Neural cell (in vitro differentiated cells): ENCODE measurements at regions not wholly inside any gene's neighbourhood (a gene's known extent, or its start where the extent isn't known, plus 50 kb on each side); places are given as distances from the start of the nearest gene placed in this dataset.

Source experiments
- H2AFZ ChIP-seq: fragments of 200-600, 300-800 bp; sonication (generic), shearing (Covaris generic); 2 replicates; pipeline ENCODE4 v1.6.0; 2014; ENCODE audit warnings: low read depth, mild to moderate bottlenecking, antibody characterized with exemption, low read length, moderate library complexity
- H3F3A ChIP-seq: fragments of 200-600 bp; shearing (Covaris generic); 2 replicates; pipeline ENCODE4 v1.6.1; 2016; ENCODE audit warnings: mild to moderate bottlenecking, moderate library complexity, mixed read lengths, antibody characterized with exemption, low read length; ENCODE audit not compliant: insufficient read depth, poor library complexity, severe bottlenecking
- H3K27ac ChIP-seq: fragments of 200-600, 300-800 bp; sonication (generic), shearing (Covaris generic); 2 replicates; pipeline ENCODE4 v1.5.1; 2014; ENCODE audit warnings: mild to moderate bottlenecking, low read length, moderate library complexity
- H3K27me3 ChIP-seq: fragments of 300-800, 200-600 bp; sonication (generic), shearing (Covaris generic); 2 replicates; pipeline ENCODE4 v1.6.0; 2014; ENCODE audit warnings: mild to moderate bottlenecking, low read depth, low read length, moderate library complexity; ENCODE audit not compliant: insufficient read depth
- H3K36me3 ChIP-seq: fragments of 300-800, 200-600 bp; sonication (generic), shearing (Covaris generic); 2 replicates; pipeline ENCODE4 v1.5.1; 2014; ENCODE audit warnings: mild to moderate bottlenecking, antibody characterized with exemption, low read length, moderate library complexity; ENCODE audit not compliant: insufficient read depth
- H3K4me2 ChIP-seq: fragments of 300-800, 200-600 bp; sonication (generic), shearing (Covaris generic); 2 replicates; pipeline ENCODE4 v1.6.0; 2014; ENCODE audit warnings: mild to moderate bottlenecking, low read length
- H3K4me3 ChIP-seq: fragments of 300-800, 200-600 bp; sonication (generic), shearing (Covaris generic); 2 replicates; pipeline ENCODE4 v1.5.1; 2014; ENCODE audit warnings: mild to moderate bottlenecking, low read length, moderate library complexity
- H3K79me2 ChIP-seq: fragments of 200-600 bp; shearing (Covaris generic); replicated peaks from 2 replicates; pipeline ENCODE4 v1.6.0; 2014; ENCODE audit warnings: mild to moderate bottlenecking, low read length, moderate library complexity; ENCODE audit not compliant: insufficient read depth
- H3K9ac ChIP-seq: fragments of 300-800, 200-600 bp; sonication (generic), shearing (Covaris generic); 2 replicates; pipeline ENCODE4 v1.6.1; 2016; ENCODE audit warnings: mild to moderate bottlenecking, low read length, mixed read lengths
- H3K9me2 ChIP-seq: fragments of 200-600 bp; shearing (Covaris generic); 2 replicates; pipeline ENCODE4 v1.6.1; 2016; ENCODE audit warnings: mild to moderate bottlenecking, low read length, mixed read lengths; ENCODE audit not compliant: insufficient read depth
- H3K9me3 ChIP-seq: fragments of 200-600, 300-800 bp; sonication (generic), shearing (Covaris generic); 2 replicates; pipeline ENCODE4 v1.6.1; 2016; ENCODE audit warnings: mild to moderate bottlenecking, mixed run types, low read length, moderate library complexity, mixed read lengths
- H4K20me1 ChIP-seq: fragments of 200-600 bp; shearing (Covaris generic); 2 replicates; pipeline ENCODE4 v1.6.1; 2016; ENCODE audit warnings: mild to moderate bottlenecking, mixed run types; ENCODE audit not compliant: insufficient read depth
- EP300 ChIP-seq: fragments of 450-650 bp; conservative IDR thresholded peaks from 2 replicates; pipeline ENCODE4 v1.6.1; 2014; ENCODE audit warnings: antibody characterized with exemption, mild to moderate bottlenecking, moderate library complexity; ENCODE audit not compliant: poor library complexity, severe bottlenecking
- EZH2 ChIP-seq: fragments of 200-600, 300-800 bp; shearing (Covaris generic), sonication (generic); IDR thresholded peaks from 2 replicates; pipeline ENCODE4 v1.6.1; 2014; ENCODE audit warnings: antibody characterized with exemption, low read length, borderline replicate concordance, mild to moderate bottlenecking; ENCODE audit not compliant: insufficient read depth, poor library complexity, severe bottlenecking
- MXI1 ChIP-seq: fragments of 450-650 bp; conservative IDR thresholded peaks from 2 replicates; pipeline ENCODE4 v1.6.1; 2014; ENCODE audit warnings: antibody characterized with exemption, mild to moderate bottlenecking; ENCODE audit not compliant: poor library complexity, severe bottlenecking
- POLR2AphosphoS5 ChIP-seq: IDR thresholded peaks from 2 replicates; pipeline ENCODE4 v1.6.1; 2012
- RAD21 ChIP-seq: fragments of 450-650 bp; conservative IDR thresholded peaks from 2 replicates; pipeline ENCODE4 v1.6.1; 2014; ENCODE audit warnings: antibody characterized with exemption, mild to moderate bottlenecking, moderate library complexity
- SMC3 ChIP-seq: fragments of 450-650 bp; conservative IDR thresholded peaks from 2 replicates; pipeline ENCODE4 v1.6.1; 2014; ENCODE audit warnings: antibody characterized with exemption, mild to moderate bottlenecking, moderate library complexity; ENCODE audit not compliant: poor library complexity
- TAF1 ChIP-seq: IDR thresholded peaks from 2 replicates; pipeline ENCODE4 v1.6.1; 2012; ENCODE audit warnings: low read depth
- TF ChIP-seq, protein P1 (sequence below): fragments of 450-650 bp; IDR thresholded peaks from 2 replicates; pipeline ENCODE4 v1.5.1; 2014; ENCODE audit warnings: antibody characterized with exemption, mild to moderate bottlenecking, moderate library complexity; ENCODE audit not compliant: poor library complexity, severe bottlenecking
- TF ChIP-seq, protein P2 (sequence below): IDR thresholded peaks from 2 replicates; pipeline ENCODE4 v1.6.1; 2012; ENCODE audit warnings: borderline replicate concordance

DNA sequence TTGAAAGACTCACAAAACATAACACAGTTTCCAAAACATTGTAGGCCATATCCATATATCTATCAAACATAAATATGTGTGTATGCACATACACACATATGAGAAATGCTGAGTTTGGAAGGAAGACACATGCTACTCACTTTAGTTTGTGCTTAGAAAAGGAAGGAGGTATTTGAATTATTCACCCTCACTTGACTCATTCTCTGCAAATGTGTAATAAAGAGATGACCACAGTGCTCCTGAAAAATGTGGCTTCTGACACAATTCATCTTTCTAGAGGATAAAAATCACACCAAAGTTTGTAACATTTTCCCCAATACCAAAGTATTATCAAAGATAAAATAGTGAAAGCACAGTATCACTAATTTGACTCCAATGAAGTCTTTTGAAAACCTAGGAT, 950.1 kb downstream of the FAT4 start:
- Histone ChIP-seq H3K4me2 (no peak overlapping the region), H3K9me2 (no peaks in the 10 kb centered on the region), H3K4me3 (no peak overlapping the region), H4K20me1 (no peaks in the 10 kb centered on the region), H3K27me3 (no peaks in the 10 kb centered on the region), H3F3A (no peaks in the 10 kb centered on the region), H3K9ac (no peak overlapping the region), H3K27ac (no peak overlapping the region), H3K9me3 (no peaks in the 10 kb centered on the region), H3K79me2 (no peaks in the 10 kb centered on the region), H3K36me3 (no peaks in the 10 kb centered on the region), H2AFZ (no peak overlapping the region)
- TF ChIP-seq, protein P1, sequence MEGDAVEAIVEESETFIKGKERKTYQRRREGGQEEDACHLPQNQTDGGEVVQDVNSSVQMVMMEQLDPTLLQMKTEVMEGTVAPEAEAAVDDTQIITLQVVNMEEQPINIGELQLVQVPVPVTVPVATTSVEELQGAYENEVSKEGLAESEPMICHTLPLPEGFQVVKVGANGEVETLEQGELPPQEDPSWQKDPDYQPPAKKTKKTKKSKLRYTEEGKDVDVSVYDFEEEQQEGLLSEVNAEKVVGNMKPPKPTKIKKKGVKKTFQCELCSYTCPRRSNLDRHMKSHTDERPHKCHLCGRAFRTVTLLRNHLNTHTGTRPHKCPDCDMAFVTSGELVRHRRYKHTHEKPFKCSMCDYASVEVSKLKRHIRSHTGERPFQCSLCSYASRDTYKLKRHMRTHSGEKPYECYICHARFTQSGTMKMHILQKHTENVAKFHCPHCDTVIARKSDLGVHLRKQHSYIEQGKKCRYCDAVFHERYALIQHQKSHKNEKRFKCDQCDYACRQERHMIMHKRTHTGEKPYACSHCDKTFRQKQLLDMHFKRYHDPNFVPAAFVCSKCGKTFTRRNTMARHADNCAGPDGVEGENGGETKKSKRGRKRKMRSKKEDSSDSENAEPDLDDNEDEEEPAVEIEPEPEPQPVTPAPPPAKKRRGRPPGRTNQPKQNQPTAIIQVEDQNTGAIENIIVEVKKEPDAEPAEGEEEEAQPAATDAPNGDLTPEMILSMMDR, result no peak
- TF ChIP-seq MXI1 (no peak), EZH2 (no peak), EP300 (no peak), TAF1 (no peak), SMC3 (no peak), POLR2AphosphoS5 (no peak), RAD21 (no peak)
- TF ChIP-seq, protein P2, sequence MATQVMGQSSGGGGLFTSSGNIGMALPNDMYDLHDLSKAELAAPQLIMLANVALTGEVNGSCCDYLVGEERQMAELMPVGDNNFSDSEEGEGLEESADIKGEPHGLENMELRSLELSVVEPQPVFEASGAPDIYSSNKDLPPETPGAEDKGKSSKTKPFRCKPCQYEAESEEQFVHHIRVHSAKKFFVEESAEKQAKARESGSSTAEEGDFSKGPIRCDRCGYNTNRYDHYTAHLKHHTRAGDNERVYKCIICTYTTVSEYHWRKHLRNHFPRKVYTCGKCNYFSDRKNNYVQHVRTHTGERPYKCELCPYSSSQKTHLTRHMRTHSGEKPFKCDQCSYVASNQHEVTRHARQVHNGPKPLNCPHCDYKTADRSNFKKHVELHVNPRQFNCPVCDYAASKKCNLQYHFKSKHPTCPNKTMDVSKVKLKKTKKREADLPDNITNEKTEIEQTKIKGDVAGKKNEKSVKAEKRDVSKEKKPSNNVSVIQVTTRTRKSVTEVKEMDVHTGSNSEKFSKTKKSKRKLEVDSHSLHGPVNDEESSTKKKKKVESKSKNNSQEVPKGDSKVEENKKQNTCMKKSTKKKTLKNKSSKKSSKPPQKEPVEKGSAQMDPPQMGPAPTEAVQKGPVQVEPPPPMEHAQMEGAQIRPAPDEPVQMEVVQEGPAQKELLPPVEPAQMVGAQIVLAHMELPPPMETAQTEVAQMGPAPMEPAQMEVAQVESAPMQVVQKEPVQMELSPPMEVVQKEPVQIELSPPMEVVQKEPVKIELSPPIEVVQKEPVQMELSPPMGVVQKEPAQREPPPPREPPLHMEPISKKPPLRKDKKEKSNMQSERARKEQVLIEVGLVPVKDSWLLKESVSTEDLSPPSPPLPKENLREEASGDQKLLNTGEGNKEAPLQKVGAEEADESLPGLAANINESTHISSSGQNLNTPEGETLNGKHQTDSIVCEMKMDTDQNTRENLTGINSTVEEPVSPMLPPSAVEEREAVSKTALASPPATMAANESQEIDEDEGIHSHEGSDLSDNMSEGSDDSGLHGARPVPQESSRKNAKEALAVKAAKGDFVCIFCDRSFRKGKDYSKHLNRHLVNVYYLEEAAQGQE, result no peak

DNA sequence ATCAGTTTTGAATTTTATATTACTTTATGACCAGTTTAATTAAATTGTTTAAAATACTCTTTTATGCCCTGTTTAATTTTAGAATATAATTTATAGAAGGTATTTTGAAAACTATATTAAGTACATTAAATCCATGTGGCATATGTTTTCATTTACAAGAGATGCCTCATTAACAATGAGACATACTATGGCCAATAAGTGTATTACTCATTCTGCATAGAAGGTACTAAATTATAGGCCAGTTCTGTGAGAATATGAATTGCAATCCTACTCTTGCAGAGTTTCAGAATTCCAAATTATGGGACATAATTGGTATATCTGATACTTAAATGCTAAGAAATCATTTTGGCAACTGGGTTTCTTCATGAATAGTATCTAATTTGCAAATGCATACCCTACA, 951.1 kb downstream of the FAT4 start:
- Histone ChIP-seq H3K27me3 (no peaks in the 10 kb centered on the region), H3K9ac (no peak overlapping the region), H3K9me2 (no peaks in the 10 kb centered on the region), H3K79me2 (no peaks in the 10 kb centered on the region), H3F3A (no peaks in the 10 kb centered on the region), H4K20me1 (no peaks in the 10 kb centered on the region), H3K27ac (no peak overlapping the region), H3K4me2 (no peak overlapping the region), H3K9me3 (no peaks in the 10 kb centered on the region), H3K4me3 (no peak overlapping the region), H3K36me3 (no peaks in the 10 kb centered on the region), H2AFZ (no peak overlapping the region)
- no peak for TF ChIP-seq EZH2
- TF ChIP-seq, protein P2, result no peak
- no peak for TF ChIP-seq RAD21
- TF ChIP-seq EP300, result no peak
- no peak for TF ChIP-seq POLR2AphosphoS5
- no peak for TF ChIP-seq SMC3
